ENCODE measurements at regions not wholly inside any gene's neighbourhood (a gene's known extent, or its start where the extent isn't known, plus 50 kb on each side); places are given as distances from the start of the nearest gene placed in this dataset.
"Not testable (repeated sequence)": the region's sequence is repeated elsewhere in the genome, so short reads cannot be mapped to it uniquely, and the experiment has no call there.

DNA sequence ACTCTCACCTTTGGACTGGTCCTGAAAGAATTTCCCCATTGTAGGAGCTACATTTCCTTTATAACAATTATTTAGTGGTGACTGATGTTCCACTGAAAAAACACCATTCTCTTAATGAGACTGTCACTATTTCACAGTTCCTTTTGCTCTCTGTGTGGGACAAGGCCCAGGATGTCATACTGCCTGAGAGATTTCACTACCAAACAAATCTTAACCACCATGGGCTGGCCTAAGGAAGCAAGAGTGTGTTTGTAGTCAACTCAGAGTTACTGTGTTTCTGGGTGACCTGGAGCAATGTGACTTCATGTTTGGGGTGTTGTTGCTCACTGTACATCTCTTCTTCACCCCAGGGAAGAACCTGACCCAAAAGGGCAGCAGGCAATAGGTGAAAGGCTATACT is 50.1 kb upstream of the ZNF608 start:
- no peak for DNase-seq (ENCODE audit: low spot score)
- no peak for FAIRE-seq

DNA sequence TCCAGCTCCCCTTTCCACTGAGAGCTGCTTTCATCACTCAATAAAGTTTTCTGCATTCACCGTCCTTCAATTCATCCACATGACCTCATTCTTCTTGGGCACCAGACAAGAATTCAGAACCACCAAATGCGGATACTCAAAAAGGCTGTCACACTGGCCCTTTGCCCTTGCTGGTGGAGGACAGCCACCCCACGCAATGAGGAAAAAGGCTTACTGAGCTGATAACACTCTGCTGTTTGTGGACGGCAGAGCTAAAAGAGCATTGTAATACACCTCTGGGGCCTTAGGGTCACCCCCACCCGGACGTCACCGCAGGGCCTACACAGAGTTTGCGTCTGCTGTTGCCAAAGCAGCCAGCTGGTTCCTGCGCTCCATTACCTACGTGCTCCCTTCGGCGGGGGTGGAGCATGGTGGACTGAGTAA is 51.2 kb upstream of the ZNF608 start:
- FAIRE-seq (no peak), DNase-seq (ENCODE audit: low spot score) (no peak)

DNA sequence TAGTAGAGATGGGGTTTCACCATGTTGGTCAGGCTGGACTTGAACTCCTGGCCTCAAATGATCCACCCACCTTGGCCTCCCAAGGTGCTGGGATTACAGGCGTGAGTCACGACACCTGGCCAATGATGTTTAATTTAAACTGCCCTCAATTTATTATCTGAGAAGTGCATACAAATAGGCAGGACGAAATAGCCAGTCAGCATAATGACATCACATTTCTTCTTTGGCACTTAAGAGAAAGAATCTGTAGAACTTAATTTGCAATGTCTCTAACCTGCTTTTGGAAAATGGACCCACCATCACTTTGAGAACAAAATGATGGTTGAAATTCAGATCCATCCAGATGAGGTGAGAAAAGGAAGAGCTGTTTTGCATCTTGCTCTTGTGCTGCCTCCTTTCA is 52.5 kb upstream of the ZNF608 start:
- no peak for DNase-seq (ENCODE audit: low spot score)
- no peak for FAIRE-seq

DNA sequence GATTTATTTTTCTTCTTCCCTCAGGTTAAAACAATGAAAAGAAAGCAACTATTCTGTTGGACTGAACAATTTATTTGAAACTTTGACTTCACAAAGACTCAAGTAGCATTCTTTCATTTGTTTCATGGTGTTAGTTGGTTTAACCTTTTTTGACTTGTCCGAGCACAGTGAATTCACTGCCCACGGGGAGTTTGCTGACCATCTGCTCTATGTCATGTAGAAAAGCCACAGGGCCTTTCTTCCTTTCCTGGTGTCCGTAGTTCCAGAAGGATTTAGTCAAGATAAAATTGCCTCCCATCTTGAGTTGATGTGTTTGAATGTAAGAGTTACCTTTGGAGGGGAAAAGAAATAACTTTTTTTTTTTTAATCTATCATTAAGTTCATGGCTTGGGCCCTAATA is 55.1 kb upstream of the ZNF608 start:
- no peak for FAIRE-seq
- DNase-seq (ENCODE audit: low spot score), result no peak

DNA sequence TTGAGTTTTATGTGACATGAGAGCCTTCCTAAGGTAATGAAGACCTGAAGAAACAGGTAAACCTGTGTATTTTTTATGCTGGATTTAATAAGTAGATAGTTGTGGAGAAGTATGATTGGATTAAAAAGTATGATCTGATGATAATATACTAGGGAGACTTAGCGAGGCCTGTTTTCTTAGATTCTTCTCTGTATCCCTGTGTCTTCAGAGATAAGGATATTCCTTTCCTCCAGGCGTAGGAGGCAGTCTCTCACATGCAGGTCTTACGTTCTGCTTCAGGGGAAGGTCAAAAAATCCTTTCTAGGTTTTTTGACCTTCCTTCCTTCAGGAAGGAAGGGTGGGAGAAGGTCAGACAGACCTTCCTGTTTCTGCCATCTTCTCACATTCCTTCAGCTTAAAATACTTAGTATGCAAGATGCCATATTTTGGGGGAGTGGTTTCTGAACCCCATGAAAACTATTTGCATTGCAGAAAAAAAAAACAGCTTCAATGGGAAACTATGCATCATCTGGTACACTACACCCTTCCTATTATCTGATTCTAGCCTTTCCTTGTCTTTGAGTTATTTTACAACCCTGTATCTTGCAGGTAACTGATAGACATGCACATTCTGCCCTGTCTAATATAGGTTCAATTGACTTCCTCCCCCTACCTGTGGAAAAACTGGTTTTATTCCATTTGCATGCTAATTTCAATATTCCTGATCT is 57.3 kb upstream of the ZNF608 start:
- FAIRE-seq (no peak), DNase-seq (ENCODE audit: low spot score) (no peak)

DNA sequence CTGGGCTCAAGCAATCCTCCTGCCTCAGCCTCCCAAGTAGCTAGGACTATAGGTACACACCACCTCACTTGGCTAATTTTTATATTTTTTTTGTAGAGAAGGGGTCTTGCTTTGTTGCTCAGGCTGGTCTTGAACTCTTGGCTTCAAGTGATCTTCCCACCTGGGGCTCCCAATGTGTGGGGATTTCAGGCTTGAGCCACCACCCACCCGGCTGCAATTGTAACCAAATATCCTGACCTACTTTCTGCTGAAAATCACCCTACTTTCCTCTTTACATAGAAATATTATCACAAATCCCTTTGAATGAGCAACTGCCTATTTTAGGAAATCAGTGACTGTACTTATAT is 59.6 kb upstream of the ZNF608 start:
- no peak for DNase-seq (ENCODE audit: low spot score)
- no peak for FAIRE-seq

DNA sequence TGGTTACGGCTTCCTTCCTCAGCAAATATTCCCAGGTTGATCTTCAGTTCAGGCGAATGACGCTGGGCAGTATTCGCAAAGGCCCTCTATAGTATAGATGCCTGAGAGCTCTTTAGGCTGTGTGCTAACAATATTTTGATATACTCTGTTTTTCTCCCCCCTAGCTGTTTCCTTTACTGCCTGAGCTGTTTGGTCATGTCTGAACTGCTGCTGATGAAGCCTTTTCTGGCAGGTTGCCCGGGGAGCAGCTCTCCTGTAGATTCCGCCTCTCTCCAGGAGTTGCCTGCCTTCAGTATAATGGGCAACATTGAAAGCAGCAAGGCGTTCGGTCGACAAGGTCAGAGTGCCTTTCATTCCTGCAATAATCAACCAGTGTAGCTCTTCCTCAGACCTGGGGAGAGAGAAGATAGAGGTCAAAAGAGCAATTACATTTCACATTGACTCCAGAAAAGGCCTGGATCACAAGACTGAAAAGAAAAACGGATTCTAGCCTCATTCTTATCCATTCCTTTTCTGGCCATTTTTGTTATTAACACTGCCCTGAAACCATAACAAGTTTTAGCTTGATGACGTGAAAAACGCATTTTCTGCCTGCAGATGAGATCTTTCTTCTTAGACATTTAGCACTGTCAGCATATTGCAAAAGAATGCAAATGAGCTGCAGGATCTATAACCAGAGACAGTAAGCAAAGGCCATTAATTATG is 60.1 kb upstream of the ZNF608 start:
- FAIRE-seq (peak; percentile 82), DNase-seq (ENCODE audit: low spot score) (peak; percentile 84)

DNA sequence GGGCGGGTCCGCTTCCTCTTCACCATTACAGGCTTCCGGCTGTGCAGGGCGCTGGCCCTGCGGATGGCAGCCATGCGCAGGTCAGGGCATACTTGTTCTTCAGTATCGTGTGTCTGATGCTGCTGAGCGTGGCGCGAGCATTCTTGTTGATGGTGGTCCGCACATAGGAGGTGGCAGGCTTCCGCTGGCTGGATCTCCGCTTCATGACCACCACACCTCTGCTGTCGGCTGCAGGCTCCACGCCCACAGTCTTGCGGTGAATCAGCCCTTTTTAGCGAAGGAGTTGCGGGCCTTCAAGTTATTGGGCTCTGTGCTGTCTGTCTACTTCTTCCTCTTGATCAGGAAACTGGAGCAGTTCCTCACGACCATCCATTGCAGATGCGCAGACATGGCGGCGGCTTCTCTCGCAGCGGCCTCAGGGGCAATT is 62.4 kb upstream of the ZNF608 start:
- no peak for FAIRE-seq
- DNase-seq (ENCODE audit: low spot score), result no peak

DNA sequence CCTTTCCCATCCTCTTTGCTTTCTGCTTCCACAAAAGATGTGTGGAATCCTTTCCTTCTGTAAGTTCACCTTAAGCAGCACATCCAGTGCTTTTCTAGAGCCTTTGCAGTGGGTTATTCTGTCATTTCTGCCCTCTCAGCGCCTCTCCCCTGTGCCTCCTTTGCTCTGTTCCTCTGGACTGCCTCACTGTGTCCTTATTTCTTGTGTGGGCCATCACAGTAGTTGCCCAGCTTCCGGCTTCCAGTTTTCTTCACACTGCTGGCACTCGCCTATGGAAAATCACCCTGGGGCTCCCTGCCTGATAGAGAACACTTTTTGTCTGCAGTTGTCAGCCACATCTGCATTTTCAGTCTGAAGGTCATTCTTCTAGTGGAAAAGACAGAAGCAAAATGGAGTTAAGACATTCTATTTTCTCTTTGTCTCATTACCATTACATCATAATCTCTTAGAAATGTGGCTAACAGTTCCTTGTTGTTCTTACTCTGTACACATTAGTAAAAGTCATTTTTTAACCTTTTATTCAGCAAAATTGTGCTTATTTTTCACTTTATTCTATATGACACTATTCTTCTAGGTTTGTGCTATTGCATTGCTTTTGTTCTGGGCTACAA is 64.1 kb upstream of the ZNF608 start:
- FAIRE-seq, result no peak

DNA sequence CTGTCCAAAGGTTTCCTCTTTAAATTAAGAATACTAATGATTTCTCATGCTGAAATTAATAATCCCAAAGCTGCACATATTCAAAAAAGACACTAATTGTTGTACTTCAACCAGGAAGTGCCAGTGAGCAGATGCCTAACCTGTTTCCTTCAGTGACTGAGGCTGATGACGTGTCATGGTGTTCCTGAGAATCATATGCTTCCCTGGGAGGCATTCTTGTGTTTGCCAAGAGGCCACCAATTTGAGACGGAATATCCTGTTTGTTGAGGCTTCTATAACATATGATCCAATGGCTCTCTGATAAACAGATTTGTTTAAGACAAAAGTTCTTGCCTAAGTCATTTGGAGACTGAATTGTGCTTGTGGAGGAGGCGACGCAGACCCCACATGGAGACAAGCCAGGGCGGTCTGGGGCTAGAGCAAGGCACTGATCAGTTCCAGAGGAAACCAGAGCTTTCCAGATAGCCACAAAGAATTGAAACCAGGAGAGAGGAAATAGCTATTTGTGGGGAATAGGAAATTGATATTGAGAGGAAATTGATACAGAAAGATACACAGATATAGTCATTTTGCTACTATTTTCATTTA is 66.4 kb upstream of the ZNF608 start:
- FAIRE-seq, result no peak

More for the DNA sequence above, 64.1 kb upstream of the ZNF608 start:
- no peak for DNase-seq (ENCODE audit: low spot score)

DNA sequence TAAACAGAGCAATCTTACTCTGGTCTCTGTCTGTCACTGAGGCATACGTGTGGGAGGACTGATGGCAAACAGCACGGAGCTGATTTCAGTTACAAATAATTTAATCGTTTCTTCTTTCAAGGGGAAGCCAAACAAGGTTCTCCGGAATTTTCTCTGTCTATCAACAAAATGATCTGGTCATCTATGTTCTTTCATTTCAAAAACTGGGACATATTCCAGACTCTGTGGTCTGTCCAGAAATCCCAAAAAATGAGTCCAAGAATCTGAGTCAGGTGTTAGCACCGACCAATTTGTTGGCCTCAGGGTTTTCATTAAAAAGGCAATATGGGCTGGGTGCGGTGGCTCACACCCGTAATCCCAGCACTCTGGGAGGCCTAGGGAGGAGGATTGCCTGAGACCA is 69.9 kb upstream of the ZNF608 start:
- DNase-seq (ENCODE audit: low spot score) (no peak), FAIRE-seq (no peak)

More for the DNA sequence above, 66.4 kb upstream of the ZNF608 start:
- no peak for DNase-seq (ENCODE audit: low spot score)

DNA sequence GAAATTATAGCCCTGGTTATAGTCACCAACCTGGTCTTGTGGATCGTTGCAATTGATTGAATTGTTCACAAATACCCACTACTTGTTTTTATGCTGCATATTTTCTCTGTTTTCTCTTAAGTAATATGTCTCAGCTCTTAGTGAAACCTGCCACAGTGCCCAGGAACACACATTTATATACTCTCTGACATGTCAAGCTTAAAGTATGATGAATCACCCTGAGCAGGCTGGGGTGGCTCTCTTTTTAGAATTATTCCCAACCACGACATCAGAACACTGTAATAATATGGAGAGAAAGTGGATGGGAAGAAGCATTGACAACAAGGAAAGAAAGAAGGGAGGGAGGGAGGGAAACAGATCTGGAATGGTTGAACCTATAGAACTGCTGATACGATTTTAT is 72.8 kb upstream of the ZNF608 start:
- DNase-seq (ENCODE audit: low spot score), result no peak
- no peak for FAIRE-seq

DNA sequence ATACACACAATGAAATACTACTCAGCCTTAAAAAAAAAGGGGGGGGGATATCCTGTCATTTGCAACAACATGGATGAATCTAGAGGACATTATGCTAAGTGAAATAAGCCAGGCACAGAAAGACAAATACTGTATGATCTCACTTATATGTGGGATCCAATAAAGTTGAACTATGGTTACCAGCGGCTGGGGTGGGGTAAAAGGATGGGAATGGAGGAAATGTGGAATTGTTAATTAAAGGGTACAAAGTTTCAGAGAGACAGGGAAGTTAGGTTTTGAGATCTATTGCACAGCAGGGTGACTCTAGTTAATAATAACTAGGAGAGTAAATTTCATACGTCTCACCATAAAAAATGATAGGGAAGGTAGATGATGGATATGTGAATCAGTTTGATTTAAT is 76.2 kb upstream of the ZNF608 start:
- DNase-seq (ENCODE audit: low spot score), result no peak
- no peak for FAIRE-seq

DNA sequence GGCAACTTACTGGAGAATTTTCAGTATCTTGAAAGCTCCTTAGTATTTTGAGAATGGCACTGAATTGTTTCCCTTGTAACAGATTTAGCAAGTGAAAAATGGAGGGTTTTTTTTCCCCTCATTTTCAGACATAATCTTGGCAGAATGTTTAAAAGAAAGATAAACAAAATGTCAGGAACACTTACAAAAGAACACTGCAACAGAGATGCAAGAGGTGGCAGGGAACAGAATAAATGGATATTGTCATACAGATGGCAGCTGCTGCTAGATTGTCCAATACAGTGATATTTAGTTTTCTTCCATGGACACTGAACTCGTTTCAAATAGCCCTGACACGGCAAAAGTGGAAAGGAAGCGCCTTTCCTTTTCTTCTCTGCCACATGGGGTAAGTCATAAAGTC is 76.9 kb upstream of the ZNF608 start:
- DNase-seq (ENCODE audit: low spot score) (no peak), FAIRE-seq (no peak)

DNA sequence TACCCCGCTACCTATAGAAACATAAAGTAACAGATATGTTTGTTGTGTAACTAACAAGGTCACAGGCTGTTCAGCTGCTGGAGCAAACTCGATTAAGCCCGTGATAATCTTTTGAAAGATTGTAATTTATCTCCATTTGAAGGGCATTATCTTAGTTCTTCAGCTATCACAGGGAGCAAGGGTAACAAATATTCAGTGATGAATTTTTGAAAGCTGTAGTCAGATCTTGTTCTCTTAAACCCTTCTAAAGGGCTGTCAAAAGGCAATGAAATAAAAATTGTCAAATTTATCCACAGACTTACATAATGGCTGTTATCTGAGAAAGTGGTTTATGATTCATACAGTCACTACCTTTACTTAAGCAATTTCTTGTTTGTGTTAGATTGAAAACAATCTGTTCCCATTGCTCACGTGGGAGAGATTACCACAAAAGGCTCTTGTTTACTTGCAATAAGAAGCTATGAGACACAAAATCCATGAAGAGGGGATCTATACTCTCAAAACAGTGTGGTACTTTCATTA is 78.3 kb upstream of the ZNF608 start:
- FAIRE-seq (no peak), DNase-seq (ENCODE audit: low spot score) (peak; percentile 8)

DNA sequence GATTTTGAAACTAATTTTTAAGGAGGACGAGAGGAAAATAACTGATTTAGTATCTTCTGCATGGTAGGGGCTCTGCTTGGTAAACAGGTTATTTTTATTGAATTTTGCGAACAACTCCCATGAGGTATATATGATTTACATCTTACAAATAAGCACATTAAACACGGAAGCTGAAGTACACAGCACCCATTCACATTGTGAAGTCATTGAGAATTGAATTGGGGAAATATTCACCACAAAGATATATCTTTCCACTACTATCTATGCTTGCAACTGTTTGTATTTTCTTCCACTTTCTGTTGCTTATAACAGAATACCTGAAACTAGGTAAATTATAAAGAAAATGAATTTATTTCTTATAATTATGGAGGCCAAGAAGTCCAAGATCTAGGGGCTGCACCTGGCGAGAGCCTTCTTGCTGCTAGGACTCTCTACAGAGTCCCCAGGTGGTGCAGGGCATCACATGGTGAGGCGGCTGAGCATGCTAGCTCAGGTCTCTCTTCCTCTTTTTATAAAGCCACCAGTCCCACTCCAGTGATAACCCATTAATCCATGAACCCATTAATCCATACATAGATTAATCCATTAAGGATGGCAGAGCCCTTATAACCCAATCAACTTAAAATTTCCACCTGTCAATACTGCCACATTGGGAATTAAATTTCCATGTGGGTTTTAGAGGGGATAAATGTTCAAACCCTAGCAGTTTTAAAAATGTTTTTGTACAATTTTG is 79.0 kb upstream of the ZNF608 start:
- no peak for DNase-seq (ENCODE audit: low spot score)
- FAIRE-seq, result no peak

DNA sequence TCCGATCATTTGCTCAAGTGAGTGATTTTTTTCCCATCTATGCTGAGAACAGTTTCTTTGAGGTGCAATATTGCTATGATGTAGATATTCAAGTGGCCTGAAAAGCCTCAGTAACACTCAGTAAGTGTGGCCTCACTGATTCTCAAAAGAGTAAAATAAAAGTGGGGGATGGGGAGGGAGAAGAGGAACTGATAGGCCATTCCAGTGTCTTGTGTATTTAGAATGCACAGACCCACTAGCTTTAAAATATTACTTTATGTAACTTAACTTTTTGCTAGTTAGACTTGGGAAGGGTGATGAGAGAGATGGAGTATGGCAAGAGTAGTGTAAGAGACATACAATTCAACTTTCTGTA is 79.5 kb upstream of the ZNF608 start:
- no peak for FAIRE-seq
- DNase-seq (ENCODE audit: low spot score), result no peak

DNA sequence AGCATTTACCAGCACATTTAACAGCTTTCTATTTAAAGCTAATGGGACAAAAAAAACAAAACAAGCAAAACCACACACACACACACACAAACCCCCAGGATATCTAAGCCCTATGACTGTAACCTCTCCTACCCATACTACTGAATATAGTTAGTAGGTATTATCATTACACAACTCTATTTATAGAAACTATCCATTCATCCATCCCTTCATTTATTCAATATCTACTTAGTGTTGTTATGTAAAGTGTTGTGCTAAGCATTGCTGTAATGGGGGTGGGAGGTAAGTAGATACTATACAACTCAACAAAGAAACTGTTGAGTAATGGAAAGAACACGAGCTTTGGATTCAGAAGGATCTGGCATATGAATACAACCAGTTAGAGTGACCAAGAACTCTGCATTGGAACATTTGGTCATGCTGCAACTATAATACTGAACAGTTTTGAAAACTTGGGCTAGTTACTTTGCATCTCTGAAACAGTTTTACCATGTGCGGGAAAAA is 82.3 kb upstream of the ZNF608 start:
- FAIRE-seq (no peak), DNase-seq (ENCODE audit: low spot score) (no peak)

DNA sequence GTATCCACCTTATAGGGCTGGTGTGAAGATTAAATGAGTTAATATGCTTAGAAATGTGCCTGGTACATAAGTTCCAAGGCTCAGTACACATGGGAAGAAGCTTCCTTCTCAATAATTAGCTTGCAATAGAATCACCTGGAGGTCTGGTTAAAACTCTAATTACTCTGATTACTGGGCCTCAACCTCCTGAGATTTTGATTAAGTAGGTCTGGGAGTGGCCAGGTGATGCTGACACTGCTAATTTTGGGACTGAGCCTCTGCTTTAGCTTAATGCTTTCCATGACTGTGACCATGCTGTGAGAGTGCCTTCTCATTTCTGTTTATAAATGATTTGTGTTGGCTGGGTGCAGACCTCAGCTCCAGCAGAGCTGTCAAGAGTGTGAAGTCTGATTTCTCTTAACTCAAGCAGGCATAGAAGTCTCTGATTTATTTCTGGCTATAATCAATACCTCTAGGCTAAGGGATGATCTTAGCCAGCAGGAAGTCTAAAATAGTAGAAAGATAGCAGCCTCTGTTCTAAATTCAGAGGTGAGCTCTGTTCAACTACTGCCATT is 85.3 kb upstream of the ZNF608 start:
- DNase-seq (ENCODE audit: low spot score) (no peak), FAIRE-seq (no peak)

DNA sequence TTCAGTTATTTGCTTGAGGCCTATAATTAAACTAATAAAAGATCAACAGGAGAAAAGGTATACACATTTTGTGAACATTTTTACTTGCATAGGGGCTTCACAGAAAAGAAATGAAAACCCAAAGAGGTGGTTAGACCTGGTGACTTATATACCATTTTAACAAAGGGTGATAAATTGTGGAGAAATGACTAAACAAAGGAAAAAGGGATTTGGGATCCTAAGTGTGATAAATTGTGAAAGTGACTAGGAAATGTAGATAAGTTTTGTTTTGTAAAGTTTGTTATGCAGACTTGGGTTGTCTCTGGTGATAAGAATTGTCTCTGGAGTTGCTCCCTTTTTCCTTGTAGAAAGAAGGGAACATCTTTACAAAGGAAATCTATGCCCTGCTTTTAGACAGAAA is 86.1 kb upstream of the ZNF608 start:
- FAIRE-seq (no peak), DNase-seq (ENCODE audit: low spot score) (no peak)

DNA sequence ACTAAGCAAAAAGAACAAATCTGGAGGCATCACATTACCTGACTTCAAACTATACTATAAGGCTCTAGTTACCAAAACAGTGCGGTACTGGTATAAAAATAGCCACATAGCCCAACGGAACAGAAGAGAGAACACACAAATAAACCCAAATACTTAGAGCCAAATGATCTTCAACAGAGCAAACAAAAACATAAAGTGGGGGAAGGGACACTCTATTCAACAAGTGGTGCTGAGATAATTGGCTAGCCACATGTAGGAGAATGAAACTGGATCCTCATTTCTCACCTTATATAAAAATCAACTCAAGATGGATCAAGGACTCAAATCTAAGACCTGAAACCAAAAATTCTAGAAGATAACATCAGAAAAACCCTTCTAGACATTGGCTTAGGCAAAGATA is 89.9 kb upstream of the ZNF608 start:
- FAIRE-seq; DNase-seq (ENCODE audit: low spot score): not testable (repeated sequence)

Data from RCC 7860 (cell line).